ENCODE measurements at regions not wholly inside any gene's neighbourhood (a gene's known extent, or its start where the extent isn't known, plus 50 kb on each side); places are given as distances from the start of the nearest gene placed in this dataset.

GRCh38 chr20:19114410-19114809, 98.0 kb upstream of the SLC24A3 start (continued):
- TF ChIP-seq, protein P1, sequence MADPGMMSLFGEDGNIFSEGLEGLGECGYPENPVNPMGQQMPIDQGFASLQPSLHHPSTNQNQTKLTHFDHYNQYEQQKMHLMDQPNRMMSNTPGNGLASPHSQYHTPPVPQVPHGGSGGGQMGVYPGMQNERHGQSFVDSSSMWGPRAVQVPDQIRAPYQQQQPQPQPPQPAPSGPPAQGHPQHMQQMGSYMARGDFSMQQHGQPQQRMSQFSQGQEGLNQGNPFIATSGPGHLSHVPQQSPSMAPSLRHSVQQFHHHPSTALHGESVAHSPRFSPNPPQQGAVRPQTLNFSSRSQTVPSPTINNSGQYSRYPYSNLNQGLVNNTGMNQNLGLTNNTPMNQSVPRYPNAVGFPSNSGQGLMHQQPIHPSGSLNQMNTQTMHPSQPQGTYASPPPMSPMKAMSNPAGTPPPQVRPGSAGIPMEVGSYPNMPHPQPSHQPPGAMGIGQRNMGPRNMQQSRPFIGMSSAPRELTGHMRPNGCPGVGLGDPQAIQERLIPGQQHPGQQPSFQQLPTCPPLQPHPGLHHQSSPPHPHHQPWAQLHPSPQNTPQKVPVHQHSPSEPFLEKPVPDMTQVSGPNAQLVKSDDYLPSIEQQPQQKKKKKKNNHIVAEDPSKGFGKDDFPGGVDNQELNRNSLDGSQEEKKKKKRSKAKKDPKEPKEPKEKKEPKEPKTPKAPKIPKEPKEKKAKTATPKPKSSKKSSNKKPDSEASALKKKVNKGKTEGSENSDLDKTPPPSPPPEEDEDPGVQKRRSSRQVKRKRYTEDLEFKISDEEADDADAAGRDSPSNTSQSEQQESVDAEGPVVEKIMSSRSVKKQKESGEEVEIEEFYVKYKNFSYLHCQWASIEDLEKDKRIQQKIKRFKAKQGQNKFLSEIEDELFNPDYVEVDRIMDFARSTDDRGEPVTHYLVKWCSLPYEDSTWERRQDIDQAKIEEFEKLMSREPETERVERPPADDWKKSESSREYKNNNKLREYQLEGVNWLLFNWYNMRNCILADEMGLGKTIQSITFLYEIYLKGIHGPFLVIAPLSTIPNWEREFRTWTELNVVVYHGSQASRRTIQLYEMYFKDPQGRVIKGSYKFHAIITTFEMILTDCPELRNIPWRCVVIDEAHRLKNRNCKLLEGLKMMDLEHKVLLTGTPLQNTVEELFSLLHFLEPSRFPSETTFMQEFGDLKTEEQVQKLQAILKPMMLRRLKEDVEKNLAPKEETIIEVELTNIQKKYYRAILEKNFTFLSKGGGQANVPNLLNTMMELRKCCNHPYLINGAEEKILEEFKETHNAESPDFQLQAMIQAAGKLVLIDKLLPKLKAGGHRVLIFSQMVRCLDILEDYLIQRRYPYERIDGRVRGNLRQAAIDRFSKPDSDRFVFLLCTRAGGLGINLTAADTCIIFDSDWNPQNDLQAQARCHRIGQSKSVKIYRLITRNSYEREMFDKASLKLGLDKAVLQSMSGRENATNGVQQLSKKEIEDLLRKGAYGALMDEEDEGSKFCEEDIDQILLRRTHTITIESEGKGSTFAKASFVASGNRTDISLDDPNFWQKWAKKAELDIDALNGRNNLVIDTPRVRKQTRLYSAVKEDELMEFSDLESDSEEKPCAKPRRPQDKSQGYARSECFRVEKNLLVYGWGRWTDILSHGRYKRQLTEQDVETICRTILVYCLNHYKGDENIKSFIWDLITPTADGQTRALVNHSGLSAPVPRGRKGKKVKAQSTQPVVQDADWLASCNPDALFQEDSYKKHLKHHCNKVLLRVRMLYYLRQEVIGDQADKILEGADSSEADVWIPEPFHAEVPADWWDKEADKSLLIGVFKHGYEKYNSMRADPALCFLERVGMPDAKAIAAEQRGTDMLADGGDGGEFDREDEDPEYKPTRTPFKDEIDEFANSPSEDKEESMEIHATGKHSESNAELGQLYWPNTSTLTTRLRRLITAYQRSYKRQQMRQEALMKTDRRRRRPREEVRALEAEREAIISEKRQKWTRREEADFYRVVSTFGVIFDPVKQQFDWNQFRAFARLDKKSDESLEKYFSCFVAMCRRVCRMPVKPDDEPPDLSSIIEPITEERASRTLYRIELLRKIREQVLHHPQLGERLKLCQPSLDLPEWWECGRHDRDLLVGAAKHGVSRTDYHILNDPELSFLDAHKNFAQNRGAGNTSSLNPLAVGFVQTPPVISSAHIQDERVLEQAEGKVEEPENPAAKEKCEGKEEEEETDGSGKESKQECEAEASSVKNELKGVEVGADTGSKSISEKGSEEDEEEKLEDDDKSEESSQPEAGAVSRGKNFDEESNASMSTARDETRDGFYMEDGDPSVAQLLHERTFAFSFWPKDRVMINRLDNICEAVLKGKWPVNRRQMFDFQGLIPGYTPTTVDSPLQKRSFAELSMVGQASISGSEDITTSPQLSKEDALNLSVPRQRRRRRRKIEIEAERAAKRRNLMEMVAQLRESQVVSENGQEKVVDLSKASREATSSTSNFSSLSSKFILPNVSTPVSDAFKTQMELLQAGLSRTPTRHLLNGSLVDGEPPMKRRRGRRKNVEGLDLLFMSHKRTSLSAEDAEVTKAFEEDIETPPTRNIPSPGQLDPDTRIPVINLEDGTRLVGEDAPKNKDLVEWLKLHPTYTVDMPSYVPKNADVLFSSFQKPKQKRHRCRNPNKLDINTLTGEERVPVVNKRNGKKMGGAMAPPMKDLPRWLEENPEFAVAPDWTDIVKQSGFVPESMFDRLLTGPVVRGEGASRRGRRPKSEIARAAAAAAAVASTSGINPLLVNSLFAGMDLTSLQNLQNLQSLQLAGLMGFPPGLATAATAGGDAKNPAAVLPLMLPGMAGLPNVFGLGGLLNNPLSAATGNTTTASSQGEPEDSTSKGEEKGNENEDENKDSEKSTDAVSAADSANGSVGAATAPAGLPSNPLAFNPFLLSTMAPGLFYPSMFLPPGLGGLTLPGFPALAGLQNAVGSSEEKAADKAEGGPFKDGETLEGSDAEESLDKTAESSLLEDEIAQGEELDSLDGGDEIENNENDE (IDR thresholded peaks at IDR 0.05; ENCODE audit: insufficient replicate concordance, low read length) = no peak
- TF ChIP-seq, protein P2, sequence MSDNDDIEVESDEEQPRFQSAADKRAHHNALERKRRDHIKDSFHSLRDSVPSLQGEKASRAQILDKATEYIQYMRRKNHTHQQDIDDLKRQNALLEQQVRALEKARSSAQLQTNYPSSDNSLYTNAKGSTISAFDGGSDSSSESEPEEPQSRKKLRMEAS (IDR thresholded peaks at IDR 0.05) = no peak
- TF ChIP-seq EP300 (IDR thresholded peaks at IDR 0.05; ENCODE audit: borderline replicate concordance in 1 of 2, low read depth in 2 of 2, low read length in 2 of 2) = no peak

Measured in H1 (cell line).